Naive thymus-derived CD4-positive, alpha-beta T cell (primary cell): ENCODE measurements at regions not wholly inside any gene's neighbourhood (a gene's known extent, or its start where the extent isn't known, plus 50 kb on each side); places are given as distances from the start of the nearest gene placed in this dataset.
"Not testable (repeated sequence)": the region's sequence is repeated elsewhere in the genome, so short reads cannot be mapped to it uniquely, and the experiment has no call there.

Experiments
- ATAC-seq: fragments of 150-1000 bp; cut with Tn5 transposase; 2 replicates; pipeline ENCODE4 v1.10.0; 2021; ENCODE audit warnings: mild to moderate bottlenecking, moderate library complexity
- CTCF ChIA-PET: fragments of 350-600 bp; sonication (Branson Sonifier 250); formaldehyde crosslinking; loops from one replicate; lab custom pipeline; 2021; ENCODE audit warnings: antibody characterized with exemption; lab: Charles Lee
- POLR2A ChIA-PET: fragments of 350-600 bp; sonication (Branson Sonifier 250); formaldehyde crosslinking; loops from one replicate; lab custom pipeline; 2021; ENCODE audit warnings: antibody characterized with exemption, inconsistent platforms; lab: Charles Lee
- DNase-seq, 9 donors: peaks; one replicate each; pipeline versions ENCODE4 v3.0.0 to v3.0.0-alpha.2; 2020 to 2022; ENCODE audit warnings: mixed read lengths in 1 of 9
- H3K27ac ChIP-seq: one replicate; pipeline ENCODE4 v1.7.0; 2013; ENCODE audit warnings: mild to moderate bottlenecking, low read depth, low read length, moderate library complexity
- H3K27me3 ChIP-seq, 2 donors: one replicate each; pipeline ENCODE4 v1.7.0; 2013; ENCODE audit warnings: low read length in 2 of 2, mild to moderate bottlenecking in 2 of 2, moderate library complexity in 2 of 2; ENCODE audit not compliant: control insufficient read depth in 2 of 2, insufficient read depth in 2 of 2
- H3K36me3 ChIP-seq, 3 experiments: 1 replicate in 2 of 3; 2 replicates in 1 of 3; pipeline ENCODE4 v1.7.0; 2013; ENCODE audit warnings: low read length in 3 of 3, mild to moderate bottlenecking in 3 of 3, moderate library complexity in 1 of 3; ENCODE audit not compliant: insufficient read depth in 3 of 3, control insufficient read depth in 2 of 3
- H3K4me1 ChIP-seq, 2 donors: one replicate each; pipeline ENCODE4 v1.7.0; 2013; ENCODE audit warnings: low read length in 2 of 2, mild to moderate bottlenecking in 2 of 2, moderate library complexity in 1 of 2; ENCODE audit not compliant: control insufficient read depth in 2 of 2, insufficient read depth in 2 of 2
- H3K4me3 ChIP-seq: 2 replicates; pipeline ENCODE4 v1.7.0; 2013; ENCODE audit warnings: mild to moderate bottlenecking, low read length
- H3K9me3 ChIP-seq, 3 experiments: 1 replicate in 2 of 3; 2 replicates in 1 of 3; pipeline ENCODE4 v1.7.0; 2013; ENCODE audit warnings: low read length in 3 of 3; ENCODE audit not compliant: control insufficient read depth in 2 of 3
- H3K27ac Mint-ChIP-seq, 9 donors: one replicate each; pipeline ENCODE4 v1.8.0; 2020 to 2022; ENCODE audit warnings: mixed read lengths in 9 of 9, mild to moderate bottlenecking in 8 of 9, moderate library complexity in 5 of 9, inconsistent platforms in 2 of 9
- H3K27me3 Mint-ChIP-seq, 5 donors: one replicate each; pipeline ENCODE4 v1.8.0; 2021 to 2022; ENCODE audit warnings: mixed read lengths in 5 of 5, mild to moderate bottlenecking in 1 of 5
- H3K36me3 Mint-ChIP-seq, 5 donors: one replicate each; pipeline ENCODE4 v1.8.0; 2020 to 2022; ENCODE audit warnings: mixed read lengths in 5 of 5, mild to moderate bottlenecking in 3 of 5, inconsistent platforms in 1 of 5
- H3K4me1 Mint-ChIP-seq, 7 donors: one replicate each; pipeline ENCODE4 v1.8.0; 2020 to 2022; ENCODE audit warnings: mixed read lengths in 7 of 7, mild to moderate bottlenecking in 3 of 7, inconsistent platforms in 1 of 7
- H3K4me3 Mint-ChIP-seq, 10 donors: one replicate each; pipeline ENCODE4 v1.8.0; 2020 to 2022; ENCODE audit warnings: mild to moderate bottlenecking in 10 of 10, mixed read lengths in 10 of 10, moderate library complexity in 6 of 10, inconsistent platforms in 2 of 10
- H3K9me3 Mint-ChIP-seq, 11 donors: one replicate each; pipeline ENCODE4 v1.8.0; 2020 to 2022; ENCODE audit warnings: mixed read lengths in 11 of 11, mild to moderate bottlenecking in 4 of 11, inconsistent platforms in 1 of 11, moderate library complexity in 1 of 11
- intact Hi-C, 2 donors: fragments of 100-400 bp; cut with micrococcal nuclease; formaldehyde crosslinking; loops; one replicate each; pipeline ENCODE4 v1.15.1; 2023

DNA sequence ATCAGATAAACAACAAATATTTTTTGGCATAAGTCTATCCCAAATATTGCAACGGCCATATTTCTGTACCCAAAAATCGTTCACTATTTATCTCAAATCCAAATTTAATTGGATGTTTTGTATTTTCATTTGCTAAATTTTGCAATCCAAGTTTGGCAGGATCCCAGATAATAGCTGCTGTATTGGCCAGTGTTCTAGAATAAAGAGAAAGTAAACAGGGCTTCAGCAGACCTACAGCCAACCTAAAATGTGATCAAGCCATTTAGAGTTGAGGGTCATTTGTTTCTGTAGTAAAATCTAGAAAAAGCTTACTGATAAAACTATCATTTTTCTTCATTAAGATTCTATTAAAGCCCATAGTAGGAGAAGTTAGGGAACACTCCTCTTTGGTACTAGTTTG, 506.6 kb upstream of the PTBP2 start:
- Histone ChIP-seq H3K9me3 (no peaks in the 10 kb centered on the region), H3K27ac (no peak overlapping the region), H3K27me3 (no peaks in the 10 kb centered on the region), H3K4me3 (no peak overlapping the region), H3K36me3 (no peaks in the 10 kb centered on the region), H3K4me1 (no peaks in the 10 kb centered on the region)
- ChIA-PET CTCF (no interaction called here), POLR2A (no interaction called here)
- Mint-ChIP-seq H3K36me3 (peaks cover 0 to 4% (median 0%) of the 10 kb centered on the region in 5 donors), H3K4me1 (no peaks in the 10 kb centered on the region), H3K9me3 (peaks cover 0 to 4% (median 0%) of the 10 kb centered on the region in 11 donors), H3K27me3 (no peaks in the 10 kb centered on the region), H3K4me3 (no peak overlapping the region), H3K27ac (no peak overlapping the region)
- DNase-seq: no peak
- ATAC-seq: no peak
- intact Hi-C loops: no loop called here

DNA sequence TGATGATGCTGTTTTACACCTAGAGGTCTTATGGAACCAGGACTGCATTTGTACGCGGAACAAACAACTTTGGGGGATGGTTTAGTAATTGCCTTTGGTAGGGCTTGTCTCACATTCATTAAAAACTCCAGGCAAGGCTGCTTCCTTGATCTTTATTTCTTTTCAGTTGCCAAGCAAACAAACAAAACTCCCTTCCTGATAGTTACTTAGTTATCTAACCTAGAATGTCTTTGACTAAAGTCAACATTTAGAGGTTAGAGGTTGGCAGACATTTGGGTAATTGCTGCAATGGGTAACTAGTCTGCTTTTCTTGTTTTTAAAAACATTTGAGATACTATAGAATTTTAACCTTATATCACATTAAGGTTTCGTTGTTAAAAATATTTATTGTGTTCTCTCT, 500.9 kb upstream of the PTBP2 start:
- Mint-ChIP-seq H3K27ac (no peak overlapping the region), H3K9me3 (peaks cover 0 to 5% (median 0%) of the 10 kb centered on the region in 11 donors), H3K4me3 (no peak overlapping the region), H3K27me3 (no peaks in the 10 kb centered on the region), H3K36me3 (no peaks in the 10 kb centered on the region), H3K4me1 (no peaks in the 10 kb centered on the region)
- H3K9me3 ChIP-seq: no peaks in the 10 kb centered on the region
- no peak overlapping the region for H3K27ac ChIP-seq
- H3K4me1 ChIP-seq: no peaks in the 10 kb centered on the region
- H3K36me3 ChIP-seq: no peaks in the 10 kb centered on the region
- no peak overlapping the region for H3K4me3 ChIP-seq
- DNase-seq: no peak
- ChIA-PET CTCF (no interaction called here), POLR2A (no interaction called here)
- intact Hi-C loops: no loop called here
- ATAC-seq: no peak
- H3K27me3 ChIP-seq: no peaks in the 10 kb centered on the region

DNA sequence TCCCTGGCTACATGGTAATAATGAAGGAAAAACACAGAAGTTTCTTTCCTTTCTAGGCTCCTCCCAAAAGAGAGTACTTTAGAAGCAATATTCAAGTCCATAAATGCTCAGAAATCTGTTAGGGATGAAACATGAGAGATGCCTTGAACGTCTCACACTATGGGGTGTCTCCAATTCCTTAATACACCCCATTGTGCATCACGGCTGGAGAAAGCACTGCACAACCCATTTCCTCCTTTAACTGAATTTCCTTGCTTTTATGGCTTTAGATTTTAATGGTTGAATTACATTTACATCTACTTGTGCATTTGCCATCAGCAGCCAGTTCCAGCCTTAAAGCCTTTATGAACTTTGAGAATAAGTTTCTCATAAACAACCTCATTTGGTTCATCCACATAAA, 498.9 kb upstream of the PTBP2 start:
- Histone ChIP-seq H3K9me3 (no peaks in the 10 kb centered on the region), H3K27me3 (no peaks in the 10 kb centered on the region), H3K4me3 (no peak overlapping the region), H3K4me1 (no peaks in the 10 kb centered on the region), H3K27ac (no peak overlapping the region), H3K36me3 (no peaks in the 10 kb centered on the region)
- Mint-ChIP-seq H3K27ac (no peak overlapping the region), H3K27me3 (no peaks in the 10 kb centered on the region), H3K9me3 (peaks cover 0 to 5% (median 0%) of the 10 kb centered on the region in 11 donors), H3K36me3 (no peaks in the 10 kb centered on the region), H3K4me1 (no peaks in the 10 kb centered on the region), H3K4me3 (no peak overlapping the region)
- CTCF ChIA-PET: no interaction called here
- intact Hi-C loops: no loop called here
- ATAC-seq: no peak
- no peak for DNase-seq
- POLR2A ChIA-PET: no interaction called here

DNA sequence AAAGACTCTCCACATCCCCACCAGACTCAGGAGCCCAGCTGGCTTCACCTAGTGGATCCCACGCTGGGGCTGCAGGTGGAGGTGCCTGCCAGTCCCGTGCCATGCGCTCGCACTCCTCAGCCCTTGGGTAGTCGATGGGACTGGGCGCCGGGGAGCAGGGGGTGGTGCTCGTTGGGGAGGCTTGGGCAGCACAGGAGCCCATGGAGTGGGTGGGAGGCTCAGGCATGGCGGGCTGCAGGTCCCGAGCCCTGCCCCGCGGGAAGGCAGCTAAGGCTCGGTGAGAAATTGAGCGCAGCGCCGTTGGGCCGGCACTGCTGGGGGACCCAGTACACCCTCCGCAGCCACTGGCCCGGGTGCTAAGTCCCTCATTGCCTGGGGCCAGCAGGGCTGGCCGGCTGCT, 497.4 kb upstream of the PTBP2 start:
- H3K4me1 Mint-ChIP-seq, H3K36me3 Mint-ChIP-seq, H3K27me3 ChIP-seq, H3K9me3 ChIP-seq, H3K4me3 Mint-ChIP-seq, H3K27me3 Mint-ChIP-seq, H3K27ac Mint-ChIP-seq, DNase-seq, intact Hi-C loops, POLR2A ChIA-PET, H3K27ac ChIP-seq, H3K4me3 ChIP-seq, ATAC-seq, H3K36me3 ChIP-seq, H3K4me1 ChIP-seq, CTCF ChIA-PET, H3K9me3 Mint-ChIP-seq: not testable (repeated sequence)

DNA sequence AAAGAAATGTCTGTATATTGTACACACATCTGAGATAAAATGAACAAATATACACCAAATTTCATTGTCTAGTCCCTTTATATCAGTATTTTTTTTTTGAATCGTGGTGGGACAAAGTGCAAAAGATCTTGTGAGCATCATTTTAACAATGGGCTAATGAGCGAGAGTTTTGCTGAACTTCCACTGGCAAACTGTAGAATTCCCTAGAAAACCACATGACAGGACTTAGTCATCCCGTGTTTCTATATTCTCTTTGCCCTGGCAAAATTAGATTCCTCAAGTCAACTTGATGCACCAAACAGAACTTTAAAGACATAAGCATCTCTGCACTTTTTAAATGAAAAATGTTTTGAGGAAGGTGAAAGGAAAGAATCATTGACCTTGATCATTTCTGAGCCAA, 488.2 kb upstream of the PTBP2 start:
- no peaks in the 10 kb centered on the region for H3K36me3 Mint-ChIP-seq
- ChIA-PET POLR2A (no interaction called here), CTCF (no interaction called here)
- H3K4me3 ChIP-seq: no peak overlapping the region
- H3K27ac Mint-ChIP-seq: no peak overlapping the region
- no peaks in the 10 kb centered on the region for H3K27me3 ChIP-seq
- H3K27me3 Mint-ChIP-seq: no peaks in the 10 kb centered on the region
- H3K4me1 Mint-ChIP-seq: no peaks in the 10 kb centered on the region
- no peaks in the 10 kb centered on the region for H3K9me3 ChIP-seq
- DNase-seq (no peak), ATAC-seq (no peak)
- no peaks in the 10 kb centered on the region for H3K4me1 ChIP-seq
- H3K36me3 ChIP-seq: no peaks in the 10 kb centered on the region
- no peak overlapping the region for H3K27ac ChIP-seq
- intact Hi-C loops: no loop called here
- H3K4me3 Mint-ChIP-seq: no peak overlapping the region
- no peaks in the 10 kb centered on the region for H3K9me3 Mint-ChIP-seq

DNA sequence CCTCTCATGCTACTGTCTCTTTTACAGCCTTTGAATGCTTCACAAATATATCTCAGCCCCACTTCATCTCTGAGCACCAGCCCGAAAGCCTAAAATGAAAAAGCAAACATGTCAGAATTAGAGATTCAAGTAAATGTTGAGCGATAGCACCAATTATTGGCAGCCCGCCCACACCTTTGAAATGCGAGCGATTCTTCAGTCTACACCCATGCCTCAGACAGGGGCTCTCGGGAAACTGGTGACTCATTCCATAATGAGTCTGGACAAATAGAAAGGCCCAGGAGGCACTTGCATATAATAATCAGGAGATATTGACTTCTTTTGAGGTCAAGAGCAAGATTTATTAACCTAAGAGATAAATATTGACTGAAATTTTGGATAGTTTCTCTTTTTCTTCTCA, 487.3 kb upstream of the PTBP2 start:
- no peaks in the 10 kb centered on the region for H3K9me3 ChIP-seq

DNA sequence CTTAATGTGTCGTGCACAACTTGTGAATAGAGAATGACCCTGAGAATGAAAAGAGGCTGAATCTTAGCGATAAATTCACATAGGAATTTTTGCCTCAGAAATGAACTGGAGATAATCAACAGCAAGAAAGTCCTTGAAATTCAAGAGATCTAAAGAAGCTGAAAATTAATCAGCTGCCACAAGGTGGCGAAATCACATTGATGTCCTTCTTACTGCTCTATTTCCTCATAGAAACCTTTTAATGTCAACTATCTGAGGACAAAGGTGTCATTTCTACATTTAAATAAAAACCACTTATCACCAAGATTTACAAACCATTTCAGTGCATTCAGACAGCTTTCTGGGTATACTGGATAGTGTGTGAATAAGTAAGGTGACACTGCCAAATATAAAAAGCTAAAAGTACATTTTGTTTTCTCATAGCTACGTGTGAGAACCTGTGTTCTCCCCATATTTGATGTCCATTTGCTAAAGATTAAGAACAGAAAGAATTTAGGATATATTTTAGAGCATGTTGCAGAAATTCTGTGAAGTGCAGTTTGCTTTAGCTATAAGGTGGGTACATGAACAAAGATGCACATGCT, 485.3 kb upstream of the PTBP2 start:
- ChIA-PET CTCF (interaction anchor here (0.5 kb wide), 1 partner anchor 600 kb away, joined by 3 read pairs; no protein-coding TSS in a partner anchor), POLR2A (no interaction called here)
- Histone ChIP-seq H3K9me3 (no peaks in the 10 kb centered on the region), H3K27ac (no peak overlapping the region), H3K36me3 (no peaks in the 10 kb centered on the region), H3K27me3 (no peaks in the 10 kb centered on the region), H3K4me3 (no peak overlapping the region), H3K4me1 (no peaks in the 10 kb centered on the region)
- DNase-seq (no peak), ATAC-seq (no peak)
- no peaks in the 10 kb centered on the region for H3K9me3 Mint-ChIP-seq
- no peaks in the 10 kb centered on the region for H3K4me1 Mint-ChIP-seq
- no peak overlapping the region for H3K4me3 Mint-ChIP-seq
- H3K36me3 Mint-ChIP-seq: no peaks in the 10 kb centered on the region
- intact Hi-C loops: loop anchor here (2.0 to 5.0 kb wide), 4 partner anchors 521 to 1819 kb away; no protein-coding TSS in a partner anchor
- no peaks in the 10 kb centered on the region for H3K27me3 Mint-ChIP-seq
- H3K27ac Mint-ChIP-seq: no peak overlapping the region

More for the DNA sequence above, 487.3 kb upstream of the PTBP2 start:
- no peaks in the 10 kb centered on the region for H3K4me1 ChIP-seq
- H3K36me3 Mint-ChIP-seq: no peaks in the 10 kb centered on the region
- ATAC-seq: no peak
- POLR2A ChIA-PET: no interaction called here
- no peak overlapping the region for H3K4me3 ChIP-seq
- CTCF ChIA-PET: no interaction called here
- DNase-seq: no peak
- intact Hi-C loops: no loop called here
- H3K4me1 Mint-ChIP-seq: no peaks in the 10 kb centered on the region
- no peak overlapping the region for H3K27ac Mint-ChIP-seq
- H3K36me3 ChIP-seq: no peaks in the 10 kb centered on the region
- H3K9me3 Mint-ChIP-seq: no peaks in the 10 kb centered on the region
- H3K4me3 Mint-ChIP-seq: no peak overlapping the region
- no peaks in the 10 kb centered on the region for H3K27me3 ChIP-seq
- H3K27ac ChIP-seq: no peak overlapping the region
- no peaks in the 10 kb centered on the region for H3K27me3 Mint-ChIP-seq
